A549 (cell line): ENCODE measurements at regions not wholly inside any gene's neighbourhood (a gene's known extent, or its start where the extent isn't known, plus 50 kb on each side); places are given as distances from the start of the nearest gene placed in this dataset.

Experiments used
- ATAC-seq, 2 experiments: fragments of 200-7000 bp in 1 of 2; fragments of >200 bp in 1 of 2; cut with Nextera tagmentation in 1 of 2; cut with Tn5 transposase in 1 of 2; 3 replicates each; pipeline versions ENCODE4 v1.8.0 to v1.9.1; 2018 to 2020; ENCODE audit warnings: mild to moderate bottlenecking in 1 of 2, moderate library complexity in 1 of 2
- CTCF ChIA-PET: fragments of 300-600 bp; sonication (Branson Sonifier 250); formaldehyde crosslinking; extraction: SDS; loops from one replicate; lab custom pipeline; 2021; ENCODE audit warnings: antibody characterized with exemption, inconsistent platforms; lab: Yijun Ruan, JAX
- POLR2A ChIA-PET: fragments of 350-600 bp; formaldehyde crosslinking; extraction: SDS; loops from one replicate; lab custom pipeline; 2021; ENCODE audit warnings: antibody characterized with exemption, inconsistent platforms; lab: Yijun Ruan, JAX
- DNase-seq, 2 experiments: peaks; one replicate each; pipeline versions ENCODE4 v3.0.0 to v3.0.0-alpha.2; 2011 to 2016; ENCODE audit warnings: low read depth in 1 of 2, low spot score in 1 of 2
- FAIRE-seq: peaks from 2 replicates; lab custom pipeline; 2011; peaks lifted over from hg19 to GRCh38; lab: Jason Lieb, UNC
- H3K27ac ChIP-seq, 2 experiments: fragments of >200 bp; sonication (Bioruptor Twin); formaldehyde crosslinking; 3 replicates each; pipeline ENCODE4 v1.5.1; 2016 to 2017
- H3K4me1 ChIP-seq: fragments of >200 bp; sonication (Bioruptor Twin); formaldehyde crosslinking; 3 replicates; pipeline ENCODE4 v1.6.1; 2016
- H3K4me2 ChIP-seq: fragments of >200 bp; sonication (Bioruptor Twin); formaldehyde crosslinking; 3 replicates; pipeline ENCODE4 v1.6.1; 2016
- H3K4me3 ChIP-seq: fragments of >200 bp; sonication (Bioruptor Twin); formaldehyde crosslinking; 3 replicates; pipeline ENCODE4 v1.5.1; 2016
- H3K9me3 ChIP-seq: fragments of >200 bp; sonication (Bioruptor Twin); formaldehyde crosslinking; 3 replicates; pipeline ENCODE4 v1.6.1; 2016
- BCL3 ChIP-seq: fragments of >200 bp; sonication (Bioruptor Twin); formaldehyde crosslinking; IDR thresholded peaks from 3 replicates; pipeline ENCODE4 v1.6.1; 2016
- CBX2 ChIP-seq: fragments of 200-600 bp; sonication (generic); IDR thresholded peaks from 2 replicates; pipeline ENCODE4 v1.6.1; 2016; ENCODE audit warnings: low read depth, mild to moderate bottlenecking, borderline replicate concordance
- ELK1 ChIP-seq: fragments of 150-350 bp; IDR thresholded peaks from 2 replicates; pipeline ENCODE4 v1.6.1; 2014; ENCODE audit warnings: low read depth, mild to moderate bottlenecking, low read length
- GATA3 ChIP-seq: IDR thresholded peaks from 2 replicates; pipeline ENCODE4 v1.6.1; 2012; ENCODE audit warnings: borderline replicate concordance
- HMGXB4 ChIP-seq: fragments of 250-450 bp; sonication (Bioruptor Pico); IDR thresholded peaks from 2 replicates; pipeline ENCODE4 v1.5.0; 2021; ENCODE audit warnings: mild to moderate bottlenecking, moderate library complexity, borderline replicate concordance
- MYC ChIP-seq: IDR thresholded peaks from 2 replicates; pipeline ENCODE4 v1.6.1; 2012; ENCODE audit warnings: mild to moderate bottlenecking, inconsistent platforms, low read length, improper control_type of control experiment, borderline replicate concordance
- NR3C1 ChIP-seq: fragments of >200 bp; sonication (Bioruptor Twin); formaldehyde crosslinking; IDR thresholded peaks from 3 replicates; pipeline ENCODE4 v1.6.1; 2017
- RNF2 ChIP-seq: fragments of 200-600 bp; sonication (generic); IDR thresholded peaks from 2 replicates; pipeline ENCODE4 v1.6.1; 2016; ENCODE audit warnings: low read depth, mild to moderate bottlenecking, antibody characterized with exemption, moderate library complexity, borderline replicate concordance
- ZC3H11A ChIP-seq: fragments of 450-650 bp; IDR thresholded peaks from 2 replicates; pipeline ENCODE4 v1.6.1; 2014; ENCODE audit warnings: antibody characterized with exemption, mild to moderate bottlenecking
- WGBS: methylation state at CpG from one replicate; pipeline ENCODE4 v1.1.6; 2017; ENCODE audit errors: missing lambda C conversion rate; 5-methylcytosine and 5-hydroxymethylcytosine counted together
- TF ChIP-seq, protein P1 (sequence below): IDR thresholded peaks from 2 replicates; pipeline ENCODE4 v1.6.1; 2012
- TF ChIP-seq, protein P2 (sequence below): fragments of >200 bp; sonication (Bioruptor Twin); formaldehyde crosslinking; IDR thresholded peaks from 2 replicates; pipeline ENCODE4 v1.6.1; 2016
- TF ChIP-seq, protein P3 (sequence below): fragments of 450-650 bp; IDR thresholded peaks from 2 replicates; pipeline ENCODE4 v1.6.1; 2014; ENCODE audit warnings: antibody characterized with exemption
- TF ChIP-seq, protein P4 (sequence below): fragments of >200 bp; sonication (Bioruptor Twin); formaldehyde crosslinking; IDR thresholded peaks from 3 replicates; pipeline ENCODE4 v1.5.1; 2016
- TF ChIP-seq, protein P5 (sequence below): fragments of 250-450 bp; sonication (Bioruptor Pico); IDR thresholded peaks from 2 replicates; pipeline ENCODE4 v1.5.0; 2020; ENCODE audit warnings: low read depth, mild to moderate bottlenecking, moderate library complexity
- TF ChIP-seq, protein P6 (sequence below): IDR thresholded peaks from 2 replicates; pipeline ENCODE4 v1.6.1; 2012

- no peak for TF ChIP-seq RNF2
- TF ChIP-seq NR3C1, result no peak
- TF ChIP-seq, protein P1, sequence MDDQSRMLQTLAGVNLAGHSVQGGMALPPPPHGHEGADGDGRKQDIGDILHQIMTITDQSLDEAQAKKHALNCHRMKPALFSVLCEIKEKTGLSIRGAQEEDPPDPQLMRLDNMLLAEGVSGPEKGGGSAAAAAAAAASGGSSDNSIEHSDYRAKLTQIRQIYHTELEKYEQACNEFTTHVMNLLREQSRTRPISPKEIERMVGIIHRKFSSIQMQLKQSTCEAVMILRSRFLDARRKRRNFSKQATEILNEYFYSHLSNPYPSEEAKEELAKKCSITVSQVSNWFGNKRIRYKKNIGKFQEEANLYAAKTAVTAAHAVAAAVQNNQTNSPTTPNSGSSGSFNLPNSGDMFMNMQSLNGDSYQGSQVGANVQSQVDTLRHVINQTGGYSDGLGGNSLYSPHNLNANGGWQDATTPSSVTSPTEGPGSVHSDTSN, result no peak
Measured at GRCh38 chr6:4563877-4564276, 212.3 kb upstream of the CDYL start (continued).

GRCh38 chr6:4563156-4563555, 213.0 kb upstream of the CDYL start:
- H3K4me1 ChIP-seq, result no peaks in the 10 kb centered on the region
- ATAC-seq (no peak), FAIRE-seq (no peak)
- H3K4me2 ChIP-seq, result no peak overlapping the region
- WGBS, result 83% methylated on average over 5 of the region's 5 CpGs
- no peaks in the 10 kb centered on the region for H3K9me3 ChIP-seq
- H3K4me3 ChIP-seq, result no peak overlapping the region
- TF ChIP-seq BCL3 (no peak), CBX2 (no peak), GATA3 (no peak), ELK1 (no peak), ZC3H11A (no peak), HMGXB4 (CRISPR knock-in tag) (no peak)
- TF ChIP-seq, protein P2, sequence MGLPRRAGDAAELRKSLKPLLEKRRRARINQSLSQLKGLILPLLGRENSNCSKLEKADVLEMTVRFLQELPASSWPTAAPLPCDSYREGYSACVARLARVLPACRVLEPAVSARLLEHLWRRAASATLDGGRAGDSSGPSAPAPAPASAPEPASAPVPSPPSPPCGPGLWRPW, result no peak
- TF ChIP-seq, protein P3, sequence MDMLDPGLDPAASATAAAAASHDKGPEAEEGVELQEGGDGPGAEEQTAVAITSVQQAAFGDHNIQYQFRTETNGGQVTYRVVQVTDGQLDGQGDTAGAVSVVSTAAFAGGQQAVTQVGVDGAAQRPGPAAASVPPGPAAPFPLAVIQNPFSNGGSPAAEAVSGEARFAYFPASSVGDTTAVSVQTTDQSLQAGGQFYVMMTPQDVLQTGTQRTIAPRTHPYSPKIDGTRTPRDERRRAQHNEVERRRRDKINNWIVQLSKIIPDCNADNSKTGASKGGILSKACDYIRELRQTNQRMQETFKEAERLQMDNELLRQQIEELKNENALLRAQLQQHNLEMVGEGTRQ, result no peak
- TF ChIP-seq, all 56 proteins: peak for 0
- ChIA-PET POLR2A (no interaction called here), CTCF (no interaction called here)
- H3K27ac ChIP-seq, result no peak overlapping the region
- no peak for DNase-seq

DNA sequence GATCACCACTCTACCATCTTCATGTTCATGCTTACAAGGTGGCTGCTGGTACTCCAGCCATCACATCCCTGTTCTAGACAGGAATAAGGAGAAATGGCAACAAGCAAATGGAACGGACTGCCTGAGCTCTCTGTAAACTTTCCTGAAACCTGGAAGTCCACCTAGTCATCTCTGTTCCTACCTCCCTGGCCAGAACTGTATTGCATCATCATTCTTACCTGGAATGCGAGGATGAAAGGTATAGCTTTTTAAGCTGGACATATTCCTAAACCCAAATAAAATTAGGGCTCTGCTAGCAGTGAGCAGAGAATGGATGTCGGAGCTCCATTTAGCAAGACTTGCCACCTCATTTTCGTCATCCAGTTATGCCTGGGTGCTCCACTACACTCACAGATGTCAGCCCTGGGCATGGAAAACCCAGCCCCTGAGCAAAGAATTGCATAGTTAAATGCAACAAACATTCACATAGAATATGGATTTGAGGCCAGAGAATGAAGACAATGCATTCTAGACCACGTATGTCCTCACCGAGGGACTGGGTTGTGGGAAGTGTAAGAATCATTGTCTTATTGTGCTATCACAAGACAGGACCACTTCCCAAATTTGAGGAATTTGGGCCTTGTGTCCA, 214.3 kb upstream of the CDYL start:
- Histone ChIP-seq H3K4me3 (no peak overlapping the region), H3K4me1 (no peaks in the 10 kb centered on the region), H3K4me2 (no peak overlapping the region), H3K9me3 (no peaks in the 10 kb centered on the region), H3K27ac (no peak overlapping the region)
- 84% methylated on average over 6 of the region's 6 CpGs for WGBS
- TF ChIP-seq, protein P4, sequence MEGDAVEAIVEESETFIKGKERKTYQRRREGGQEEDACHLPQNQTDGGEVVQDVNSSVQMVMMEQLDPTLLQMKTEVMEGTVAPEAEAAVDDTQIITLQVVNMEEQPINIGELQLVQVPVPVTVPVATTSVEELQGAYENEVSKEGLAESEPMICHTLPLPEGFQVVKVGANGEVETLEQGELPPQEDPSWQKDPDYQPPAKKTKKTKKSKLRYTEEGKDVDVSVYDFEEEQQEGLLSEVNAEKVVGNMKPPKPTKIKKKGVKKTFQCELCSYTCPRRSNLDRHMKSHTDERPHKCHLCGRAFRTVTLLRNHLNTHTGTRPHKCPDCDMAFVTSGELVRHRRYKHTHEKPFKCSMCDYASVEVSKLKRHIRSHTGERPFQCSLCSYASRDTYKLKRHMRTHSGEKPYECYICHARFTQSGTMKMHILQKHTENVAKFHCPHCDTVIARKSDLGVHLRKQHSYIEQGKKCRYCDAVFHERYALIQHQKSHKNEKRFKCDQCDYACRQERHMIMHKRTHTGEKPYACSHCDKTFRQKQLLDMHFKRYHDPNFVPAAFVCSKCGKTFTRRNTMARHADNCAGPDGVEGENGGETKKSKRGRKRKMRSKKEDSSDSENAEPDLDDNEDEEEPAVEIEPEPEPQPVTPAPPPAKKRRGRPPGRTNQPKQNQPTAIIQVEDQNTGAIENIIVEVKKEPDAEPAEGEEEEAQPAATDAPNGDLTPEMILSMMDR, result no peak
- TF ChIP-seq, protein P5, sequence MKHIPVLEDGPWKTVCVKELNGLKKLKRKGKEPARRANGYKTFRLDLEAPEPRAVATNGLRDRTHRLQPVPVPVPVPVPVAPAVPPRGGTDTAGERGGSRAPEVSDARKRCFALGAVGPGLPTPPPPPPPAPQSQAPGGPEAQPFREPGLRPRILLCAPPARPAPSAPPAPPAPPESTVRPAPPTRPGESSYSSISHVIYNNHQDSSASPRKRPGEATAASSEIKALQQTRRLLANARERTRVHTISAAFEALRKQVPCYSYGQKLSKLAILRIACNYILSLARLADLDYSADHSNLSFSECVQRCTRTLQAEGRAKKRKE, result no peak
- TF ChIP-seq MYC (no peak), ELK1 (no peak)
- TF ChIP-seq, protein P6, sequence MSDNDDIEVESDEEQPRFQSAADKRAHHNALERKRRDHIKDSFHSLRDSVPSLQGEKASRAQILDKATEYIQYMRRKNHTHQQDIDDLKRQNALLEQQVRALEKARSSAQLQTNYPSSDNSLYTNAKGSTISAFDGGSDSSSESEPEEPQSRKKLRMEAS, result no peak
- POLR2A ChIA-PET, result no interaction called here
- no peak for ATAC-seq
- DNase-seq, result no peak
- CTCF ChIA-PET, result interaction anchor here (1.5 kb wide), 1 partner anchor 21 kb away, joined by 4 read pairs; no protein-coding TSS in a partner anchor
- no peak for FAIRE-seq
